GM23338 (cell line): ENCODE measurements at regions not wholly inside any gene's neighbourhood (a gene's known extent, or its start where the extent isn't known, plus 50 kb on each side); places are given as distances from the start of the nearest gene placed in this dataset.
A peak's percentile ranks its signal among the peaks of the same experiment; 100 is the strongest.

Source experiments
- ATAC-seq: fragments of 200-7000 bp; cut with Tn5 transposase; 3 replicates; pipeline ENCODE4 v1.9.1; 2020
- DNase-seq: peaks from one replicate; pipeline ENCODE4 v3.0.0-alpha.2; 2015; ENCODE audit warnings: low spot score
- H2AFZ ChIP-seq: fragments of 200-600 bp; sonication (generic); 2 replicates; pipeline ENCODE4 v1.8.0; 2016; ENCODE audit warnings: antibody characterized with exemption, mild to moderate bottlenecking, moderate library complexity
- H3F3A ChIP-seq: fragments of 200-600 bp; sonication (generic); replicated peaks from 2 replicates; pipeline ENCODE4 v1.8.0; 2017; ENCODE audit warnings: antibody characterized with exemption, mixed run types, low read depth
- H3K27ac ChIP-seq: fragments of 200-600 bp; sonication (generic); 2 replicates; pipeline ENCODE4 v1.6.1; 2016; ENCODE audit warnings: low read depth
- H3K27me3 ChIP-seq: fragments of 200-600 bp; sonication (generic); 2 replicates; pipeline ENCODE4 v1.8.0; 2016; ENCODE audit warnings: mild to moderate bottlenecking, mixed run types, moderate library complexity; ENCODE audit not compliant: insufficient read depth
- H3K36me3 ChIP-seq: fragments of 200-600 bp; sonication (generic); 2 replicates; pipeline ENCODE4 v1.8.0; 2016; ENCODE audit warnings: mild to moderate bottlenecking; ENCODE audit not compliant: insufficient read depth
- H3K4me1 ChIP-seq: fragments of 200-600 bp; sonication (generic); 2 replicates; pipeline ENCODE4 v1.8.0; 2016; ENCODE audit warnings: mild to moderate bottlenecking, moderate library complexity; ENCODE audit not compliant: insufficient read depth
- H3K4me2 ChIP-seq: fragments of 200-600 bp; sonication (generic); 2 replicates; pipeline ENCODE4 v1.7.1; 2017; ENCODE audit warnings: mixed run types
- H3K4me3 ChIP-seq: fragments of 200-600 bp; sonication (generic); 2 replicates; pipeline ENCODE4 v1.6.1; 2016; ENCODE audit warnings: mixed run types
- H3K79me2 ChIP-seq: fragments of 200-600 bp; sonication (generic); replicated peaks from 2 replicates; pipeline ENCODE4 v1.8.0; 2017; ENCODE audit warnings: mild to moderate bottlenecking; ENCODE audit not compliant: insufficient read depth
- H3K9me2 ChIP-seq: fragments of 200-600 bp; sonication (generic); 2 replicates; pipeline ENCODE4 v1.8.0; 2017; ENCODE audit not compliant: insufficient read depth
- H4K20me1 ChIP-seq: fragments of 200-600 bp; sonication (generic); replicated peaks from 2 replicates; pipeline ENCODE4 v1.8.0; 2017; ENCODE audit warnings: mild to moderate bottlenecking; ENCODE audit not compliant: insufficient read depth
- H3K27ac Mint-ChIP-seq: 2 replicates; pipeline ENCODE4 v1.8.0; 2020; ENCODE audit warnings: inconsistent platforms, mild to moderate bottlenecking, moderate library complexity, mixed read lengths
- H3K27me3 Mint-ChIP-seq: 3 replicates; pipeline ENCODE4 v1.8.0; 2022; ENCODE audit warnings: low read depth, mild to moderate bottlenecking, moderate library complexity, mixed read lengths, inconsistent platforms; ENCODE audit not compliant: insufficient read depth, poor library complexity
- H3K36me3 Mint-ChIP-seq: 3 replicates; pipeline ENCODE4 v1.8.0; 2021; ENCODE audit warnings: low read depth, mild to moderate bottlenecking, inconsistent platforms, moderate library complexity, mixed read lengths
- H3K4me1 Mint-ChIP-seq: 3 replicates; pipeline ENCODE4 v1.8.0; 2020; ENCODE audit warnings: mild to moderate bottlenecking, inconsistent platforms, mixed read lengths
- H3K4me3 Mint-ChIP-seq: 3 replicates; pipeline ENCODE4 v1.8.0; 2021; ENCODE audit warnings: moderate library complexity, mild to moderate bottlenecking, inconsistent platforms, mixed read lengths
- H3K9me3 Mint-ChIP-seq: 3 replicates; pipeline ENCODE4 v1.8.0; 2020; ENCODE audit warnings: moderate library complexity, mild to moderate bottlenecking, inconsistent platforms, mixed read lengths
- CREB1 ChIP-seq: fragments of 250-450 bp; sonication (Bioruptor Pico); IDR thresholded peaks from 2 replicates; pipeline ENCODE4 v1.5.0; 2020; ENCODE audit warnings: low read depth, mild to moderate bottlenecking, moderate library complexity
- CTCF ChIP-seq, 2 experiments: fragments of 200-600 bp in 1 of 2; sonication (generic) in 1 of 2; conservative IDR thresholded peaks; 2 replicates each; pipeline versions ENCODE4 v1.5.1 to v1.6.1; 2016 to 2017; ENCODE audit warnings: antibody characterized with exemption in 2 of 2, low read depth in 2 of 2, mild to moderate bottlenecking in 2 of 2, moderate library complexity in 1 of 2
- NANOG ChIP-seq: IDR thresholded peaks from 2 replicates; pipeline ENCODE4 v1.6.1; 2016; ENCODE audit warnings: antibody characterized with exemption, borderline replicate concordance
- STAT1 ChIP-seq: IDR thresholded peaks from one replicate; pipeline ENCODE4 v1.6.1; 2016; ENCODE audit warnings: antibody characterized with exemption; ENCODE audit not compliant: unreplicated experiment

- peaks cover 89% of the 10 kb centered on the region for H3K36me3 ChIP-seq
Observed at GRCh38 chr15:25057574-25057973, 102.8 kb downstream of the SNRPN start.

GRCh38 chr15:25058080-25058785, 103.4 kb downstream of the SNRPN start:
- Mint-ChIP-seq H3K4me3 (no peak overlapping the region), H3K36me3 (peaks cover 100% of the 10 kb centered on the region), H3K4me1 (no peaks in the 10 kb centered on the region), H3K9me3 (peaks cover 100% of the 10 kb centered on the region), H3K27me3 (peaks cover 61% of the 10 kb centered on the region), H3K27ac (no peak overlapping the region)
- no peaks in the 10 kb centered on the region for H3F3A ChIP-seq
- H3K4me1 ChIP-seq: no peaks in the 10 kb centered on the region
- H3K79me2 ChIP-seq: peaks cover 22% of the 10 kb centered on the region
- no peak for TF ChIP-seq CREB1
- peak in 1 of 2 experiments; percentile 14; a peak in 1 of 4 replicates for TF ChIP-seq CTCF (conservative IDR thresholded peaks at IDR 0.05; ENCODE audit: low read depth in 2 of 2)
- no peak overlapping the region for H3K4me2 ChIP-seq
- no peak overlapping the region for H2AFZ ChIP-seq
- no peak for ATAC-seq
- H3K4me3 ChIP-seq: no peak overlapping the region
- DNase-seq: no peak
- H4K20me1 ChIP-seq: no peaks in the 10 kb centered on the region
- H3K9me2 ChIP-seq: no peaks in the 10 kb centered on the region; the same call in 1 of the 2 replicates
- peaks cover 89% of the 10 kb centered on the region for H3K36me3 ChIP-seq
- no peaks in the 10 kb centered on the region for H3K27me3 ChIP-seq
- no peak overlapping the region for H3K27ac ChIP-seq

More at GRCh38 chr15:25057574-25057973, 102.8 kb downstream of the SNRPN start:
- Histone ChIP-seq H4K20me1 (no peaks in the 10 kb centered on the region), H3F3A (no peaks in the 10 kb centered on the region), H3K9me2 (no peaks in the 10 kb centered on the region; the same call in 1 of the 2 replicates), H3K4me2 (no peak overlapping the region), H2AFZ (no peak overlapping the region), H3K79me2 (peaks cover 22% of the 10 kb centered on the region), H3K4me1 (no peaks in the 10 kb centered on the region), H3K27me3 (no peaks in the 10 kb centered on the region), H3K27ac (no peak overlapping the region), H3K4me3 (no peak overlapping the region)
- ATAC-seq: no peak
- peaks cover 100% of the 10 kb centered on the region for H3K36me3 Mint-ChIP-seq
- no peaks in the 10 kb centered on the region for H3K4me1 Mint-ChIP-seq
- H3K27me3 Mint-ChIP-seq: peaks cover 60% of the 10 kb centered on the region
- DNase-seq: no peak
- TF ChIP-seq STAT1 (no peak), CTCF (conservative IDR thresholded peaks at IDR 0.05; ENCODE audit: low read depth in 2 of 2) (no peak), NANOG (no peak)
- no peak overlapping the region for H3K27ac Mint-ChIP-seq
- no peak overlapping the region for H3K4me3 Mint-ChIP-seq
- peaks cover 100% of the 10 kb centered on the region for H3K9me3 Mint-ChIP-seq
